ENCODE measurements at regions not wholly inside any gene's neighbourhood (a gene's known extent, or its start where the extent isn't known, plus 50 kb on each side); places are given as distances from the start of the nearest gene placed in this dataset.

DNA sequence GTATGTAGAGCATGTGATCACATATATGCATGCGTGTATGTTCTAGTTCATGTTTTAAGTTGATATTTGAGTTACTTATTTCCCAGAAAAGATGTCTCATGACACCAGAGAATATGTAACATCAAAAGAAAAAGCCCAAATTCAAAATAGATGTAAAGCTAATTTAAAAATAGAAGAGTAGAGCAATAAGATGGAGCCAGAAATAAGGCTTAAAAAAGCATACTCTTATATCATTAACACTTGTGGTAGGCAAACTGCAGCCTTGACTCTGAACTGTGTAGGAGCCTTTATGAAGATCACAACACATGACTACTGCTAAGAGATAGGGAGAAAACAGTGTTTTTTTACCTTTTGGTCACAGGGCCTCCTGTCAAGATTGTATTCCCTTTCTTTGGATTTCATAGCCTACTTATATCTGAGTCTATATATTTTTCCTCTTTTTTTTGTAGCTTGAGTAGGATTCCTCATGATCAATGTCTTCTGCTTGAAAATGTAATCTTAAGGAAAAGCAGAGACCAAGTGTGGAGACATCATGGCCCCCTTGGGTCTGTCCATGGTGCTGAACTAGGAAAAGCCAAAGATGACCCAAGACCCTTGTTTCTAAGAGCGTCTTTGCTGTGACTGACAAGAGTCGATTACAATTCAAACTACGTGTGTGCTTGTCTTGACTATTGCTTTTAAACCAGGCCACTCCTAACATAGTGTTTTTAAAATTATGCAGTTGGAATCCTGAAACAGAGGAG is 390.4 kb downstream of the SHISA9 start:
- DNase-seq = no peak

DNA sequence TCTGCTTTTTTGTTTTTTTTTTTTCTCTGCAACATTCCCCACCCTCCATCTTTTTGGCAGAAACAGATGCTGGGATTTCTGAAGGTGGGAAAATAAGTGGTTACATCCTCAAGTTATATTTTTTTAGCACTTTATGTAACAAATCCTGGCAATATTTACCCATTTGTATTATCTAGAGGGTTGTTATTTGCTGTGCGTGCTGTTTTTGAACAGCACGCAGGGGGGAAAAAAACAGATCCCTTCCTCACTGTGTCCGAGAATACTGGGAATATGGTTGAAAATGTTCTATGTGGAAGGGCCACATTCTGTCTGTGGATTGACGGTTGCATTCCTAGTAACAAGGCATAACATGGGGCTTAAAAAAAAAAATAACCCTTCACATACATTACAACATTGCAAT is 394.8 kb downstream of the SHISA9 start:
- DNase-seq = no peak

DNA sequence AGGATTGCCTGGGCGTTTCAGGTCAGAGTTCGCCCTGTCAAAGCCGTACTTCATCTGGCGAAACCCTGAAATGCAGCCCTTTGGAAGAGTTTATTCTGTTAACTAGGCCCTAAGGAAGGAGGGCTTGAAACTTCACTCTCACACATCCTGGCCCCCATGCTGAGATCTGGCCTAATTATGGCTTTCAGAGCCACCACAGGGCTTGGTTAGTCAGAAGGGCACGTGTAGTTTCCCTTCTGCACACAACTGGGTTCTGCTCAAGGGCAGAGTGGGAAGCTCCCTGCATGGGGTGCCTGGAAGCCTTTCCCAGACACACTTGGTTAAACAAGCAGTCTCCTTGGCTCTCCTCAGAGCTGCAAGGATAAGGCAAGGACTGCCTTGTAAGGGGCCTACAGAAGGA is 397.3 kb downstream of the SHISA9 start:
- no peak for DNase-seq

DNA sequence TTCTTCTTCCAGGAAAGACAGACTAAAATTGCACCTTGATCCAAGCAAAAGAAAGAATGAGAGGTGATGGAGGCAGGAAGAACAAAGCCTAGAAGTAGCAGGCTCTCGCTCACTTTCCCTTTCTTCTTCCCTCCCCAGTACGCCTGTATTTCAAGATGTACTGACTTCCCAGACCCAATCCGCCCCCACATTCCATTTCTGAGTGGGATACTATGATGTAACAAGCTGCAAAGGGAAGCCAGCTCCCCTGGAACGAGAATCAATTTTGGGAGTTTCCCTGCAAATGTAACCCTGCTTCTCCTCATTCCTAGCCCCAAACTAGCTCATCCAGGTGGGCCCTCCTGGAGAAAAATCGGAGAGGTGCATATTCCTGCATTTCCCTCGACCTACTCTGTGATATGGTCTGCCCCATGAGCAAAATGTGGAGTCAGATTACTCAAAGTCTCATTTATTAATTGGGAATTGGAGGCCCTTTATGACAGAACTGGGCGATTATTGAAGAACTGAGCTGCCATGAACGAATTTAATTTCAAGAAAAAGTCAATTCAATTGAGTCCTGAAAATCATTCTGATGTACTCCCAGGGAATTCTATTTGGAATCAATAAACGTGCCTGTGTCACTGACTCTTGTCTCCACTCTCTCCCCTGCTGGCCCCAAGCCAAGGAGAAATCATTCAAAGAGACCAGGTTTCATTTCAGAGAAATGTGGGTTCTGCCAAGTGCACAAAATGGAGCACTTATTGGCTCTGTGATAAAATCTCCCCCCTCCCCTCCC is 398.9 kb downstream of the SHISA9 start:
- DNase-seq = no peak

DNA sequence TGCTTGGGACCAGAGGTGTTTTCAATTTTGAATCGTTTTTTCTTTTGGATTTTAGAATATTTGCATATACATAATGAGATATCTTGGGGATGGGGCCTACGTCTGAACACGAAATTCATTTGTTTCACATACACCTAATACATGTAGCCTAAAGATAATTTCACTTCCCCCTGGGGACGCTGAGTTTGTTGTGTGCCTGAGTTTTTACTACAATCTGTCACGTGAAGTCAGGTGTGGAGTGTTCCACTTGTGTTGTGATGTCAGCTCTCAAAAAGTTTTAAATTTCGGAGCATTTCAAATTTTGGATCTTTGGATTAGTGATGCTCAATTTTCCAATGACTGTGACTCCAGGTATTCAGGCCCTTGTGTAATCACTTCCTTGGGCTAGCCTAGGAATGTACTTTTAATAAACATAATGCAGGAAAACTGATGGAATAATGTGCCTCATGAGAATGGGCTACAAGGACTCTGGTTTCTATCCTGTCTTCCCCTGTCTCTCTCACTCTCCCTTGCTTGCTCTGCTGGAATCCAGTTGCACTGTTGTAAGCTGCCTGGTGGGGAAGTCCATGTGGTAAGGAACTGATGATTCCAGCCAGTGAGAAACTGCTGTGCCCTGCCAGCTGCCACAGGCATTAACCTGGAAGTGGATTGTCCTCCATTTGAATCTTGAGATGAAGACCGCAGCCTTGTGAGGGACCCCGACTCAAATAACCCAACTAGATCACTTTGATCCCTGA is 403.8 kb downstream of the SHISA9 start:
- DNase-seq = no peak

DNA sequence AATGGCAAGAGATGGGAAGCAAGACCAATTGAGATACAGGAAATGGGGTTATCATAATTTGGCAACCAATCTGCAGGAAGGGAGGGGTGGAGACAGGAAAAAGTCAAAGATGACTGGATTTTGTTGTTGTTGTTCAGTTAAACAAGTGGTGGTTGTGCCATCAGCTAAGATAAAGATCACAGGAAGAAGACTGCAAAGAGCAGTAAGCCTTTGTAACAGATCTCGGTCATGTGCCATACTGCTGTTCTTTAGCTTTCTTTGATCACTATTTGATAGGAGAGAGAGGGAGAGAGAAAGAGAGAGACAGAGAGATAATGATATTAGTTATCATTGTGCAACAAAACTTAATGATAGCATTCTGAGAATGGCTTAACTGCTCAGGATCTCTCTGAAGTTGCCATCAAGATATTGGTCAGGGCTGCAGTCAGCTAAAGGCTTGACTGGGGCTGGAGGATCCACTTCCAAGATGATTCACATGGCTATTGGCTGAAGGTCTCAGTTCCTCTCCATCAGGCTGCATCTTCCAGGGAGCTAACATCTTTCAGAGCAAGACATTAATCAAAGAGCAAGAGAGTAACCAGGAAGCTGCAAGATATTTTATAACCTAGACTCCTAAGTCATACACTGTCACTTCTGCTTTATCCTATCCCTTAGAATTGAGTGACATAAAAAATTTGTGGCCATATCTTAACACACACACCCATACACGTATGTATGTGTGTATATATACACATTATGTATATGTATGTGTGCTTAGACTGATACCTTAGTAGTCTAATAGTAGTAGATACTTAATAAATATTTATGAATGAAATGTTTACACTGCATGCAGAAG is 405.0 kb downstream of the SHISA9 start:
- no peak for DNase-seq

DNA sequence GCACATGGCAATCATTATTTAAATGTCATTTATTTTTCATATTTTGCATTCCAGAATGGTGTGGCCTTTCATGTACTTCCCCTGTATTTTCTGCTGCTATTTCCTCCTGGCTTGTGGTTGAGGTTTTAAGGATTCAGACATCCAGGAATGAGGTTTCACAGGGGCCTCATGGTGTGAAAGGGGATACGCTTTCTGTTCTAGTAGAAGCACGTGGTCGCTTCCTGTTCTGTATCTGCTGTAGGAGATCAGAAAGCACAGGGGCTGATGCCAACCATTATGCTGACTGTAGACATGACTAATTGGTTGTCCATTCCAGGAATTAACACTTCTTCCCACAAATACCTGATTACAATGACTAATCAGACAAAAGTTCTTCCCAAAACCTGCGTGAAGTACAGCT is 405.9 kb downstream of the SHISA9 start:
- DNase-seq = no peak

DNA sequence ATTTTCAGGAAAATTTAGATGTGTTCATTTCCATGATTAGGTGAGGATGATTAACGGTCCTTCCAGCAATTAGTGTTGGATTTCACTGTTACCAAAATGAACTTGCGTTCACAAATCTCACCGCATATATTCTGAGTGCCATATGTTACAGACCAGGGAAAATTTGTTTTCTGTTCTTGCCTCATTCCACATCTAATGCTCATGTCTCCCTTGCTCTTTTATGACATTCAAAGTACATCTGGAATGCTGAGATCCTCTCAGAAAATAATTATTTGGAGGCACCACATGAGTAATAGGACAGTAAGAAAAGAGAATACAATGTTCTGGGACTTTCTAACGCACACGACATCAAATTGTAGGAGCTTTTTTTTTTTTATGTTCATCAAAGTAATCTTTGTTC is 406.5 kb downstream of the SHISA9 start:
- DNase-seq = no peak

DNA sequence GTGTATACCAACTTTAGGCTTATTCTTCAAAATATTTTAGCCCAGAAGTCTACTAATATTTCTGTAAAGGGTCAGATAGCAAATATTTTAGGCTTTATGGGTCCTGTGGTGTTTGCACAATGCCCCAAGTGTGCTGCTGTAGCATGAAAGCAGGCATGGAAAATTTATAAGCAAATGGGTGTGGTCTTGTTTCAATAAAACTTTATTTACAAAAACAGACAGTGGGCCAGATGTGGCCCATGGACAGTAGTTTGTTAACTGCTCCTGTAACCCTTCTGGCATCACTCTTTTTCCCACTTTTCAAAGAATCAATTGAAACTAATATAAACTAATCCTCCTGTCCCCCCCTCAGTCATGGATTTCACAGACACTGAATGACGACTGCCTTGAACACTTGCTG is 410.7 kb downstream of the SHISA9 start:
- DNase-seq = no peak

DNA sequence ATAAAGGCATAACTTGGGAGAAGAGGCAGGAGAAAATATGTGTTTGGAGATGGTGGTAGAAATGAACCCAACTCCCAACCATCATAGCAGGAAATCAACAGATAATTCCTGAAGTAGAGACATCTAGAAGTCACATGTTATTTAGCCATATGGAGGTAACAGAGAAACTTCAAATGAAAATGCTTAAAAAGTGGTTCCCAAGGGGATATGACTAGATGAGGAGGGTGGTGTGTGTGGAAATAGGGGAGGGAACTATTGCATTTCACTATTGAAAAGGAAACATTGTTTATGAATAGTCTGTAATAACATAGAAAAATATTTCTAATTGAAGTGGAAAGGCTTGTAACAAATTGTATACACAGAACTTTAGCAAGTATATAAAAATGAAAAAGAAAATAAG is 412.0 kb downstream of the SHISA9 start:
- no peak for DNase-seq

DNA sequence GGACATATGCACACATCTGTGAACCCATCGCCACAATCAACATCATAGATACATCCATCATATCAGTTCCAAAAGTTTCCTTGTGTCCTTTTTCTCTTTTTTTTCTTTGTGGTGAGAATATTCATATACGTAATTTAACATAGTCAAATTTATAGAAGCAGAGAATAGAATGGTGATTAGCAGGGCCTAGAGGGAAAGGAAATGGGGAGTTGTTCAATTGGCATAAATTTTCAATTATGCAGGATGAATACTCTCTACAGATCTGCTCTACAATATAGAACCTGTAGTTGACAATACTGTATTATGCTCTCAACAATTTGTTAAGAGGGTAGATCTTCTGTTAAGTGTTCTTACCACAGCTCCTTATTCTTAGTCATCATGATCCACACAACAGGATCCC is 413.2 kb downstream of the SHISA9 start:
- DNase-seq = no peak

DNA sequence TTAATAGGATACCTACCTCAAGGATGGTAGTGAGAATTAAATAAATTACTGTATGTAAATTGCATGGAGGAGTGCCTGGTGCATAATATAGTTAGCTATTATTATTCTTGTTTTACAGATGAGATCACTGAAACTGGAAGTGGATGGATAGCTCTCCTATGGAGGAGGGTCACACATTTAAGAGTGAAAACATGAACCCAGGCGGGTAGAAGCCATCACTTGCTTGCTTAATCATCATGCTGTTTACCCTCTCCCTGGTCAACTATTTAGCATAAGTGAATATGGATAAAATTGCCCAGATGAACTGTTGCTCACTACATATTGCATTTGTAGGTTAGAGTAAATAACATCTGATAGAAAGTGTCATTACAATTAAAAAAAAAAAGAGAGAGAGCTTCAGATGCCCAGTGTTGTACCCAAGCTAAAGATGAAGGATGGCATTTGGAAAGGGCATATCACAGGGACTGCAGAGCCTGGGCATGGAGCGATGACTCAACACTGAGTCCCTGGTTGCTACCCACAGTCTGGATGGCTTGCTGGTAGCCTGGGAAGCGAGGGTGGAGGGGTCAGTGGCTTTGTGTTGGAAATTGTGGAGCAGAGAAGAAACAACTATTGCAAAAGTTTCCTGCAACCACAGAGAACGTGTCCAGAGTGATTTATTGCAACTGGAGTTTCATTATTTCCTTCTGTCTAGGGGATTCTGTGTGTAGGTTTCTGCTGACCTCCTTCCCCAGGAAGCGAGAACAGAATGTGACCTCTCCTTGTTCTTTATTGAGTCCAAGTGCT is 414.4 kb downstream of the SHISA9 start:
- DNase-seq = no peak

DNA sequence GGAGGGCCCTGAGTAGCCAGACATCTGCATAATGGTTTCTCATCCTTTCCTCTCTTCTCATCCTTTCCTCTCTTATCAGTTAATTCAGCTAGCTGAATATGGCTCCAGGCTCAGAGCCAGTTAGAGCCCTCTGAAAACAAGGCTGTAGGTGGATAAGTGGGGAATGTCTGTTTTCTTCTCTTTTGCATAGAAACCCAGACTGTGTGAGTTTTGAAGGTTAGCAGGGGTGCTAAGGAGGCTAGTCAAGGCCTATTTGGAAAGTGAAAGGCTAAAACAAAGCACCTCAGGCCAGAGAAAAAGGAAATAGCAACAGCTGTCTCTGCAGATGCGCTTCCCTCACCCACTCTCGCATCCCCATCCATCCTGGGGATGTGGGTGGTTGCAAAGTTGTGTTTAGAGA is 420.9 kb downstream of the SHISA9 start:
- DNase-seq = no peak

DNA sequence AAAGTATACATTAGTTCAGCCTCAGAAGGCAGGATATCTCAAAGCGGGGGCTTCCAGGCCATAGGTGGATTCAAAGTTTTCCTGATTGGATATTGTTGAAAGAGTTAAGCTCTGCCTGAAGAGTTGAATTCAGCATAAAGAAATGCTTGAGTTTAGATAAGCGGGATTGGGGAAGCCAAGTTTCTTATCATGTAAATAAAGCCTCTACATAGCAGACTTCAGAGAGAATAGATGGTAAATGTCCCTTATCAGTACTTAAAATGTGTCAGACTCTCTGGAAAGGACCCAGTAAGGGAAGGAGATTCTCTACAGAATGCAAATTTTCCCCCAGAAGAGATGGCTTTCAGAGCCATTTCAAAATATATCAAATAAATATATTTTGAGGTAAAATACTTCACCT is 423.5 kb downstream of the SHISA9 start:
- no peak for DNase-seq

DNA sequence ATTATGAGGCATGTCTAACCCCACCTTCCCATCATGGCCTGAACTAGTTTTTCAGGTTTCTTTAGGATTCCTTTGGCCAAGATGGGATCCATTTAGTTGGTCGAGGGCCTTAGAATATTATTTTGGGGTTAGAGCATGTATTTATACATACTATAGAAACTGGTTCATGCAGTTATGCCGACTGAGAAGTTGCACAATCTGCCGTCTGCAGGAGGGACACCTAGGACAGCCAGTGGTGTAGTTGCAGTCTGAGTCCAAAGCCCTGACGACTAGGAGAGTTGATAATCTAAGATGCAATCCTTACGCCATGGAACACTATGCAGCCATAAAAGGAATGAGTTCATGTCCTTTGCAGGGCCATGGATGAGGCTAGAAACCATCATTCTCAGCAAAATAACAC is 424.0 kb downstream of the SHISA9 start:
- no peak for DNase-seq

DNA sequence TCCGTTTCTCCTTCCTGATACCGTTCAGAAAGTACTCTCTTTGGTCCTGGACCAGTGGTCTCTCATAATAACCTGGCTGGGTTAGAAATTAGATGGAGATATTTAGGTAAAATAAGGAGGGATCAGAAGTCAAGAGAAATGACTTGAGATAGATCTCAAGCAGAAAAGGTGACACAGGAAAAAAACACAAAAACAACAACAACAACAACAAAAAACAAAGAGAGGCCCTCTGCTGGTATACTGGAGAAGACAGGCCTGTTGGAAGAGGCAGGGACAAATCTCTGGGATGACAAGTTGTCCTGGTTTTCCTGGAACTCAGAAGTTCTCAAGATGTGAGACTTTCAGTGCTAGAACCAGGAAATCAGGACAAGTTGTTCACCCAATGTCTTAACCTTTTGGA is 430.5 kb downstream of the SHISA9 start:
- no peak for DNase-seq

DNA sequence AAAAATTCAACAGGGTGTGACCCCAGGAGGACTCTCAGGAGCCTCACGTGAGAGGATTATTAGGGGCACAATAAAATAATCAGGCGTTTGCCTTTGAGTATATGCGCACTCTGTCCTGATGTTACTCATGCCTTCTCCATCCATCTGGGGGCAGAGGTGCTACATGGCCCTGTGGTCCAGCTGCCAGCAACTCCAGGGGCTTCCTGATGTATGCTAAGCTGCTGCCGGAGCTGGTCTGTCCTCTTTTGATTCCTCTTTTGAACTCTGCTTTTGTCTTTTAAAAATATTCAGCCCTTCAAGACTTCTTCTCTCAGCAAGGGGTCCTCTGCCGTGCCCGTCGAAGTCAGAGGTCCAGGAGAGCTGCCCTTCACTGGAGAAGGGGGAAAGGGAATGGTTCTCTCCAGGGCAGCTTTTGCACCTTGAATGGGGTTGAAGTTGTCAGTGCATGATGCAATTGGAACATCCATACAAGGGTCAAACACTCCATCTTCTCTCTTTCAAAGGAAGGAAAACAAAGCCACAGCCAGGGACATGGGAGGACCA is 431.4 kb downstream of the SHISA9 start:
- no peak for DNase-seq

DNA sequence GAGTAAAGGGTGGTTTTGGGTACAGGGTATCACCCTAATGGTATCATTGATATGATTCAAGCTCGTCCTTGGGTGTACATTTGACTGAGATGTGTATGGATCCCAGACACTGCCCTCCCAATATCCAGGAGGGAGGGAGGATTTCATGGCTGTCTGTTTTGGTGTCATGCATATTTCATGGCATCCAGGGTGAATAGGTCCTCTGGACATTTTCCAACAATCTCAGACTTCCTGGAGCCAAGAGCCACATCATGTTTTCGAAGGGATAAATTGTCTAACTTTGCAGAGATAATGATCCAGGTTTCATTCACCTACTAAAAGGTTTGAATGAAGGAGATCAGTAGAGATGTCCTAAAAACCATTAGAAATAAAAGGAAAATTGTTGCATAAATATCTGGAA is 431.9 kb downstream of the SHISA9 start:
- no peak for DNase-seq

DNA sequence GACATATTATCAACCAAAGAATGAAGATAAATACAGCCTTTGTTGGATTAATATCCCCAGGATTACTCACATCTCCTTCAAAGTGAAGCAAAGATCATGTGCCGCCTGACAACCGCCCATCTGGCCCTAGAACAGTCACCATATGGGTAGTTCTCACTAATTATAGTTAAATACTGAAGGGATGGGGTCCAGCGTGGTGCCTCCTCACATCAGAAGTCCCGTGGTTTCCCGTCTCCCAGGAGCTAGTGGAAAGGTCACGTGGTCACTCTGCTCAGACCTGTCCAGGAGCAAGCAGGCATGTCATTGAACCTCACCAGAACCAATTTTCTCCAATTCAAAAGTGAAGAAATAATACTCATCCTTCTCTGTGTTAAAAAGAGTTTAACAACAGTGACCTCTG is 434.5 kb downstream of the SHISA9 start:
- DNase-seq = no peak

DNA sequence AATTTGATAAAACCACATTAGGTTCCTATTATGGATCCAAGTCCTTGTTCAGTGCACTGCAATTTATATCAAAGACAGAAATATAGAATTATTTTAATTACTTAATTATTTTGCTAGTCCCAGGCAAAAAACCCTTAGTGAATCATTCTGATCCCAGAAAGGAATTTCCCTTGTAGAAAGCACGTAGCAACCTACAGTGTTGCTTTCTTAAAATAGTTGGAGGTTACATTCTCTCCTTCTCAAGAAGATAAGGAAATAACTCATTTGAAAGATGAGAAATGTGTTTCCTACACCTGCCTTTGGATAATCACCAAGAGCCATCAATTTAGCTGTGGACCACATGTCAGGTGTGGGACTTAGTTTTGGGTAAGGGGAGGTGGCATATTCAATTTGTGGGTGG is 434.9 kb downstream of the SHISA9 start:
- DNase-seq = no peak

All from effector CD8-positive, alpha-beta T cell (primary cell).